HTR-8/SVneo (cell line): ENCODE measurements at regions not wholly inside any gene's neighbourhood (a gene's known extent, or its start where the extent isn't known, plus 50 kb on each side); places are given as distances from the start of the nearest gene placed in this dataset.
A peak's percentile ranks its signal among the peaks of the same experiment; 100 is the strongest.

Experiments used
- DNase-seq: peaks from one replicate; pipeline ENCODE4 v3.0.0; 2011; ENCODE audit warnings: low spot score, mixed read lengths; ENCODE audit not compliant: insufficient read length
- FAIRE-seq: peaks from 2 replicates; lab custom pipeline; 2011; peaks lifted over from hg19 to GRCh38; lab: Jason Lieb, UNC

- FAIRE-seq: no peak
Observed at GRCh38 chr12:124420996-124421674, 126.2 kb downstream of the RFLNA start.

GRCh38 chr12:124420041-124420995 is 125.4 kb downstream of the RFLNA start:
- FAIRE-seq (no peak), DNase-seq (no peak)

More at GRCh38 chr12:124420996-124421674, 126.2 kb downstream of the RFLNA start:
- DNase-seq: no peak

GRCh38 chr12:124419292-124420040 is 124.6 kb downstream of the RFLNA start:
- no peak for FAIRE-seq

GRCh38 chr12:124418791-124419190 is 123.9 kb downstream of the RFLNA start:
- DNase-seq: no peak
- FAIRE-seq: no peak

More at GRCh38 chr12:124419292-124420040, 124.6 kb downstream of the RFLNA start:
- no peak for DNase-seq

GRCh38 chr12:124418156-124418555 is 123.3 kb downstream of the RFLNA start:
- DNase-seq (no peak), FAIRE-seq (no peak)

- peak; percentile 85 for FAIRE-seq
Observed at GRCh38 chr12:124416516-124417395, 121.9 kb downstream of the RFLNA start.

GRCh38 chr12:124415064-124415463 is 120.2 kb downstream of the RFLNA start:
- FAIRE-seq (no peak), DNase-seq (no peak)

More at GRCh38 chr12:124416516-124417395, 121.9 kb downstream of the RFLNA start:
- no peak for DNase-seq

- FAIRE-seq: no peak
Observed at GRCh38 chr12:124413915-124414314, 119.0 kb downstream of the RFLNA start.

GRCh38 chr12:124413401-124413800 is 118.5 kb downstream of the RFLNA start:
- no peak for DNase-seq
- FAIRE-seq: no peak

More at GRCh38 chr12:124413915-124414314, 119.0 kb downstream of the RFLNA start:
- DNase-seq: no peak

- DNase-seq (no peak), FAIRE-seq (no peak)
Observed at GRCh38 chr12:124412646-124413015, 117.7 kb downstream of the RFLNA start.

GRCh38 chr12:124411953-124412645 is 117.2 kb downstream of the RFLNA start:
- FAIRE-seq (no peak), DNase-seq (no peak)

- FAIRE-seq (no peak), DNase-seq (peak; percentile 78)
Observed at GRCh38 chr12:124411281-124411878, 116.5 kb downstream of the RFLNA start.

- DNase-seq (no peak), FAIRE-seq (no peak)
Observed at GRCh38 chr12:124410354-124411175, 115.7 kb downstream of the RFLNA start.

- FAIRE-seq (peak; percentile 44), DNase-seq (no peak)
Observed at GRCh38 chr12:124408822-124409517, 114.1 kb downstream of the RFLNA start.

GRCh38 chr12:124407074-124407473 is 112.2 kb downstream of the RFLNA start:
- FAIRE-seq (no peak), DNase-seq (no peak)

GRCh38 chr12:124406043-124406442 is 111.2 kb downstream of the RFLNA start:
- DNase-seq (no peak), FAIRE-seq (no peak)

- no peak for DNase-seq
Observed at GRCh38 chr12:124405592-124405991, 110.7 kb downstream of the RFLNA start.

More at GRCh38 chr12:124405592-124405991, 110.7 kb downstream of the RFLNA start:
- no peak for FAIRE-seq
